Right atrium auricular region (tissue), 2 donors: ENCODE measurements at regions not wholly inside any gene's neighbourhood (a gene's known extent, or its start where the extent isn't known, plus 50 kb on each side); places are given as distances from the start of the nearest gene placed in this dataset.

Experiments
- DNase-seq: peaks from one replicate; pipeline ENCODE4 v3.0.0-alpha.2; 2019; ENCODE audit warnings: low spot score
- H3K27ac ChIP-seq, 2 donors: fragments of 200-600 bp; sonication (generic); 1 replicate in 1 of 2; 2 replicates in 1 of 2; pipeline ENCODE4 v1.5.1; 2016 to 2019
- H3K27me3 ChIP-seq, 2 donors: fragments of 200-600 bp; sonication (generic); one replicate each; pipeline versions ENCODE4 v1.5.1 to v1.6.0; 2017 to 2019
- H3K36me3 ChIP-seq: fragments of 200-600 bp; sonication (generic); one replicate; pipeline ENCODE4 v1.5.1; 2016
- H3K4me1 ChIP-seq, 2 donors: fragments of 200-600 bp; sonication (generic); one replicate each; pipeline versions ENCODE4 v1.5.1 to v1.6.0; 2017 to 2019
- H3K4me3 ChIP-seq, 2 donors: fragments of 200-600 bp; sonication (generic); 1 replicate in 1 of 2; 2 replicates in 1 of 2; pipeline ENCODE4 v1.5.1; 2017 to 2019; ENCODE audit warnings: mild to moderate bottlenecking in 1 of 2, moderate library complexity in 1 of 2
- H3K9me3 ChIP-seq, 2 donors: fragments of 200-600 bp; sonication (generic); one replicate each; pipeline ENCODE4 v1.5.1; 2019
- CTCF ChIP-seq, 2 donors: fragments of 200-600 bp; sonication (generic); IDR thresholded peaks; one replicate each; pipeline ENCODE4 v1.5.1; 2019; ENCODE audit warnings: antibody characterized with exemption in 2 of 2

DNA sequence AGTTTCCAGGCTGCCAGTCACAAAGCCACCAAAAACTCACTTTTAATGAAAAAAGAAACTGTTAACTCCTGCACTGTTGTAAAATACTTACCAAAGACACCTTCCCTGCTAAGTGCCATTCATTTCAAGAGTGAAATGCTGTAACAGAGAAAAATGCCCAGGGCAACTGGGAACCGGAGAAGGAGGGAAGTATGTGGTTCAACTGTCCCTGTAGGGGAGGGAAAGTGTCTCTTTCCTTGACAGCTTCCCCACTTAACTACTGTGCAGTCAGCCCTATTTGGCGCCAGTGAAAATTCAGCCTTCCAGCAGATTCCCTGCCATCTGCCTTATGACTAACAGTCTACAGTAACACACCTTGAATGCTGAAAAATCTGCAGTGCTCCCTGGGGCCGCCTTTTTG is 789.0 kb downstream of the DIAPH3 start:
- H3K27ac ChIP-seq = no peak overlapping the region
- H3K9me3 ChIP-seq = no peaks in the 10 kb centered on the region
- H3K4me1 ChIP-seq = no peaks in the 10 kb centered on the region
- H3K4me3 ChIP-seq = no peak overlapping the region
- no peak for DNase-seq
- H3K36me3 ChIP-seq = no peaks in the 10 kb centered on the region
- no peak for TF ChIP-seq CTCF (IDR thresholded peaks at IDR 0.05)
- H3K27me3 ChIP-seq = no peaks in the 10 kb centered on the region

- Histone ChIP-seq H3K4me1 (no peaks in the 10 kb centered on the region), H3K27me3 (no peaks in the 10 kb centered on the region), H3K27ac (no peak overlapping the region), H3K36me3 (no peaks in the 10 kb centered on the region), H3K9me3 (no peaks in the 10 kb centered on the region), H3K4me3 (no peak overlapping the region)
- no peak for TF ChIP-seq CTCF (IDR thresholded peaks at IDR 0.05)
- no peak for DNase-seq
These were observed 779.6 kb downstream of the DIAPH3 start for GRCh38 chr13:59384154-59384553.

DNA sequence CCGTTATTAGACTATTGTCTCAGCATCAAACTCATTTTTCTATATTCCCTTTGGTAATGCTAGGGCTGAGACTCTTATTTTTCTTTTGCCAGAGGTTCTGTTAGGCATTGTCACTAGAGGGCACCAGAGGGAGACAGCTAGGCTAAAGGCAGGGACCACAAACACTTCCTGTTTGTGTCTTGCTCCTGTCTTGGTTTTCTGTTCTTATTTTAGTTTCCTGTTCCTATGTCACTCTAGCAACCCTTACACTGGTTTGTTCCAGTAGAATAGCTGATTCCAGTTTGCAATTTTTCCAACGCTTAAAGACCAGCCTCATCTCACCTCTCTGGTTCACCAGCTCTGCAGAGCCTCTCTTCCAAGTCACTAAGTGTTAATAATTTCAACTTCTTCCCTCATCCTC is 772.0 kb downstream of the DIAPH3 start:
- H3K27ac ChIP-seq = no peak overlapping the region
- no peak overlapping the region for H3K4me3 ChIP-seq
- H3K4me1 ChIP-seq = peaks cover 0 to 4% of the 10 kb centered on the region in 2 donors
- H3K36me3 ChIP-seq = no peaks in the 10 kb centered on the region
- H3K27me3 ChIP-seq = no peaks in the 10 kb centered on the region
- DNase-seq = no peak
- no peaks in the 10 kb centered on the region for H3K9me3 ChIP-seq
- TF ChIP-seq CTCF (IDR thresholded peaks at IDR 0.05) = peak; percentile 70 to 90

GRCh38 chr13:59392328-59392727 is 771.4 kb downstream of the DIAPH3 start:
- DNase-seq = no peak
- H3K4me3 ChIP-seq = no peak overlapping the region
- no peak overlapping the region for H3K27ac ChIP-seq
- H3K9me3 ChIP-seq = no peaks in the 10 kb centered on the region
- H3K36me3 ChIP-seq = no peaks in the 10 kb centered on the region
- TF ChIP-seq CTCF (IDR thresholded peaks at IDR 0.05) = no peak
- H3K27me3 ChIP-seq = no peaks in the 10 kb centered on the region
- peaks cover 0 to 4% of the 10 kb centered on the region in 2 donors for H3K4me1 ChIP-seq

GRCh38 chr13:59394496-59394895 is 769.2 kb downstream of the DIAPH3 start:
- H3K27ac ChIP-seq = no peak overlapping the region

More at GRCh38 chr13:59394496-59394895, 769.2 kb downstream of the DIAPH3 start:
- no peak for TF ChIP-seq CTCF (IDR thresholded peaks at IDR 0.05)
- Histone ChIP-seq H3K4me1 (peaks cover 0 to 4% of the 10 kb centered on the region in 2 donors), H3K36me3 (no peaks in the 10 kb centered on the region), H3K4me3 (no peak overlapping the region), H3K27me3 (no peaks in the 10 kb centered on the region), H3K9me3 (no peaks in the 10 kb centered on the region)
- no peak for DNase-seq
